Skeletal muscle satellite cell (primary cell): ENCODE measurements at regions not wholly inside any gene's neighbourhood (a gene's known extent, or its start where the extent isn't known, plus 50 kb on each side); places are given as distances from the start of the nearest gene placed in this dataset.
"Not testable (repeated sequence)": the region's sequence is repeated elsewhere in the genome, so short reads cannot be mapped to it uniquely, and the experiment has no call there.

Experiments used
- H3K27me3 ChIP-seq: 2 replicates; pipeline ENCODE4 v1.7.0; 2013; ENCODE audit warnings: low read length; ENCODE audit not compliant: control insufficient read depth, insufficient read depth
- H3K36me3 ChIP-seq: 2 replicates; pipeline ENCODE4 v1.7.0; 2013; ENCODE audit warnings: mild to moderate bottlenecking, control low read depth, low read length; ENCODE audit not compliant: insufficient read depth
- H3K4me1 ChIP-seq: 2 replicates; pipeline ENCODE4 v1.7.0; 2013; ENCODE audit warnings: low read length; ENCODE audit not compliant: control insufficient read depth, insufficient read depth
- H3K4me2 ChIP-seq: 2 replicates; pipeline ENCODE4 v1.7.0; 2013; ENCODE audit warnings: mild to moderate bottlenecking, low read length
- H3K4me3 ChIP-seq: 2 replicates; pipeline ENCODE4 v1.7.0; 2013; ENCODE audit warnings: low read length
- H3K9ac ChIP-seq: 2 replicates; pipeline ENCODE4 v1.7.0; 2013; ENCODE audit warnings: mild to moderate bottlenecking, low read depth, low read length, moderate library complexity
- H3K9me3 ChIP-seq: replicated peaks from 2 replicates; pipeline ENCODE4 v1.7.0; 2013; ENCODE audit warnings: mild to moderate bottlenecking, control low read depth, low read length

DNA sequence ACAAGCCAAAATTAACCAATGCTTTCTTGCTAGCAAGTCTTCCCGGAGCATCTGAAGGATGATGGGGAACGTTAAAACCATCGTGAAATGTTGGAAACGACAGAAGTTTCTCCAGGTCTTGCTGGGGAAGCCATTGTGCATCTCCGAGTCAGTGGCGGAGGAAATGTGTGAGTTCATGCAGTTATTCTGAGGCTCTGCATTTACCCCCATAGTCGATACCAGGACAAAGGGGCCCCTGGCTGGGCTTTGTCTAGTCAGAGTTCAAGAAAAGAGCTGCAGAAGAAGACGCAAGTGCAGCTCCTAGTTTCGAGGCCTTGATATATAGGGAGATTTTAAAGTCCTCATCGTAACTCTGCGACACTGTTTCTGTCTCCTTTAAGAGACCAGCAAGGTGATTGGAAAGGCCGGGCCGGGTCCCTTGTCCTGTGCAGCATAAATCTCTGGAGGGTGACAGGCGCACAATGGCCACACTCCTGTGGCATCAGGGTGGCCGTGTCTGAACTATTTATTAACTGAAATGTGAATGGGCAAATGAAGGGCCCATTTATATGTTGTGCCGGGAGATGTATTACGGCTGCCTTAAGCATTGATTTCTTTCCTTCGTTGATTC, 172.0 kb downstream of the TEX29 start:
- no peak overlapping the region for H3K9ac ChIP-seq

DNA sequence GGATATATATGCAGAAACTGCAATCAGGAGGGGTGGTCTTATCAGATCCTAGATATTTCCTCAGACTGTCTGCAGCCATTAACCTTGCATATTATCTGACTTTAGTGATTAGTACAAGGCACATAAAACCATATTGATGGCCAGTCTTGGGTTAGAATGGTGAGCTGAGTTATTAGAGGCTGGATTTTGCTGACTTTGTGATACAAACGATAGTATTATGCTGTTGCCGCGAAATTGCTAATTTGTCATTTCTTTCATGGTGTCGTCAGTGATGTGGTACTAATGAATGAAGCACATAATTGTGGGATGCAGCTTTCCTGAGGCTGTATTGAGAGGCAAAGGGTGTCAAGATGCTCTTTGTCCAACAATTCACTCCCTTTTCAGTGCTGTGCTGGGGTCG, 172.5 kb downstream of the TEX29 start:
- Histone ChIP-seq H3K9me3 (peaks cover 6% of the 10 kb centered on the region), H3K27me3 (no peaks in the 10 kb centered on the region), H3K36me3 (no peaks in the 10 kb centered on the region), H3K9ac (no peak overlapping the region), H3K4me3 (no peak overlapping the region), H3K4me2 (no peak overlapping the region), H3K4me1 (no peaks in the 10 kb centered on the region)

More for the DNA sequence above, 172.0 kb downstream of the TEX29 start:
- Histone ChIP-seq H3K27me3 (no peaks in the 10 kb centered on the region), H3K4me1 (no peaks in the 10 kb centered on the region), H3K9me3 (peaks cover 10% of the 10 kb centered on the region), H3K4me3 (no peak overlapping the region), H3K36me3 (no peaks in the 10 kb centered on the region), H3K4me2 (no peak overlapping the region)

DNA sequence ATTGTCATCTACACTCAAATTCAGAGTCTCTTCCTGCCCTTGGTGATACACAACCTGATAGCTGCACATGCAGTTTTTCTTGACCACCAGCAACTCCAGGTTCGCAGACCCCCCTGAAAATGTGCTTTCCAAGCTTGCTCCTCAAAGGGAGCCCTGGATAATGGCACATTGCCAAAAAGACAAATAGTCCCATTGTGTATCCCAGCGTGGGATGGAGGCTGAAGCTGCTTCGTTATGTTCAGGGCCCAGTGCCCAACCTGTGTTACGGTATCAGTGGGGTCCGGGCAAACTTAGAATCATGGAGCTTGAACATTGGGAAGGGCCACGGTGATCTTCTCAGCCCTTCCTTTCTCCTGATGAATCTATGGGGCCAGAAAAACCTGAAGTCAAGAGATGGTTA, 173.0 kb downstream of the TEX29 start:
- Histone ChIP-seq H3K4me3 (no peak overlapping the region), H3K4me2 (no peak overlapping the region), H3K36me3 (no peaks in the 10 kb centered on the region), H3K4me1 (no peaks in the 10 kb centered on the region), H3K9ac (no peak overlapping the region), H3K9me3 (peaks cover 6% of the 10 kb centered on the region), H3K27me3 (no peaks in the 10 kb centered on the region)

DNA sequence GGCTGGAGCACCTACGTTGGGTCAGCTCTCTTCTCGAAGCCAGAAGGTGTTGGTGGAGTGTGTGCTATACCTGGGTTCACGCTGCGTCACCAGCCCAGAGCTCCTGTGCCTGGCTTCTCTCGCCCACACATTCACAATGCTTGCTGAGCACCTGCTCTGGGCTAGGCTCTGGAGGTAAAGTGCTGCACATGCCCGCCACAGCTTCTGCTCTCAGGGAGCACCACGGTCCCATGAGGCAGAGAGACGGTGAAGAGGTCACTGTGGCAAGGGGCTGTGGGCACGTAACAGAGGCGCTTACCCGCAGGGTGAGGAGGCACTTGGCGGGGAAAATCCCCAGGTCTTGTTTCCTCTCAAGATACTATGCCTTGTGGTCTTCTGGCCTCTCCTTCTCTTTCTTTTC, 174.2 kb downstream of the TEX29 start:
- no peaks in the 10 kb centered on the region for H3K4me1 ChIP-seq
- no peak overlapping the region for H3K4me3 ChIP-seq
- no peaks in the 10 kb centered on the region for H3K9me3 ChIP-seq
- H3K36me3 ChIP-seq, result no peaks in the 10 kb centered on the region
- H3K9ac ChIP-seq, result no peak overlapping the region
- H3K4me2 ChIP-seq, result no peak overlapping the region
- no peaks in the 10 kb centered on the region for H3K27me3 ChIP-seq

DNA sequence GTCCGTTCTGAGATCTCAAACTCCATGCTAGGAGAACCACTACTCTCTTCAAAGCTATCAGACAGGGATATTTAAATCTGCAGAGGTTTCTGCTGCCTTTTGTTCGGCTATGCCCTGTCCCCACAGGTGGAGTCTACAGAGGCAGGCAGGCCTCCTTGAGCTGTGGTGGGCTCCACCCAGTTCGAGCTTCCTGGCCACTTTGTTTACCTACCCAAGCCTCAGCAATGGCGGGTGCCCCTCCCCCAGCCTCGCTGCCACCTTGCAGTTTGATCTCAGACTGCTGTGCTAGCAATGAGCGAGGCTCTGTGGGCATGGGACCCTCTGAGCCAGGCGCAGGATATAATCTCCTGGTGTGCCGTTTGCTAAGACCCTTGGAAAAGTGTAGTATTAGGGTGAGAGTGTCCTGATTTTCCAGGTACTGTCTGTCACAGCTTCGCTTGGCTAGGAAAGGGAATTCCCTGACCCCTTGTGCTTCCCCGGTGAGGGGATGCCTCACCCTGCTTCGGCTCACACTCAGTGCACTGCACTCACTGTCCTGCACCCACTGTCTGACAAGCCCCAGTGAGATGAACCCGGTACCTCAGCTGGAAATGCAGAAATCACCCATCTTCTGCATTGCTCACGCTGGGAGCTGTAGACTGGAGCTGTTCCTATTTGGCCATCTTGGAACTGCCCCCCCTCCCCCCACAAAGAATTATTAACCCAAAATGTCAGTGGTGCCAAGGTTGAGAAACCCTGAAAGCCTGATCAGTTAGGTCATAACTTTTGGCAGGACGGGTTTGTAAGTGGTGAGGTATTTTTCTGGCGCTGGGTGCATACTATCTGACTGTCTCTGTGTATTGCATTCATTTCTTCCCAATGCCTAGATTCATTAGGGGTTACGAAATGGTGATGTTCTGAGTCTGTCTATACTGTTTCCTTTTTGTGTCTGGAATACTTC, 181.4 kb downstream of the TEX29 start:
- H3K36me3 ChIP-seq, H3K4me2 ChIP-seq, H3K4me3 ChIP-seq, H3K4me1 ChIP-seq, H3K9ac ChIP-seq, H3K27me3 ChIP-seq, H3K9me3 ChIP-seq: not testable (repeated sequence)

DNA sequence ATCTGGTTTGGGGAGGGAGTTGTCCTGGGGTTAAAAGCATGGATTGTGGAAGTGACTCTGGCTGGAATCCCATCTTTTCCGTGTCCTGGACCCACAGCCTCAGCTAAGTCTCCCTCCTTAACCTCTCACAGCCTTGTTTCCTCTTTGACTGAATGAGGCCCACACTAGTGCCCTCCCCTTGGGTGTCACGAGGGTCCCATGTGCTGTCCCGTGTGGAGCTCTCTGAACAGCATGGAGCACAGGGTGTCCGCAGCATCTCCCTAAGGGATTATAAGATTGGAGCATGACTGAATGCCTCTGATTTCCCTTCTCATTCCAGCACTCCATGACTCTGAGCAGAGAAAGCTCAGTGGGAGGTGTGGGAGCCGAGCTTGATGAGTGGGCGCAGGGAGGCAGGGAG, 182.5 kb downstream of the TEX29 start:
- H3K27me3 ChIP-seq, result no peaks in the 10 kb centered on the region
- no peak overlapping the region for H3K4me2 ChIP-seq
- no peaks in the 10 kb centered on the region for H3K9me3 ChIP-seq
- H3K4me1 ChIP-seq, result no peaks in the 10 kb centered on the region
- H3K9ac ChIP-seq, result no peak overlapping the region
- no peaks in the 10 kb centered on the region for H3K36me3 ChIP-seq
- H3K4me3 ChIP-seq, result no peak overlapping the region

DNA sequence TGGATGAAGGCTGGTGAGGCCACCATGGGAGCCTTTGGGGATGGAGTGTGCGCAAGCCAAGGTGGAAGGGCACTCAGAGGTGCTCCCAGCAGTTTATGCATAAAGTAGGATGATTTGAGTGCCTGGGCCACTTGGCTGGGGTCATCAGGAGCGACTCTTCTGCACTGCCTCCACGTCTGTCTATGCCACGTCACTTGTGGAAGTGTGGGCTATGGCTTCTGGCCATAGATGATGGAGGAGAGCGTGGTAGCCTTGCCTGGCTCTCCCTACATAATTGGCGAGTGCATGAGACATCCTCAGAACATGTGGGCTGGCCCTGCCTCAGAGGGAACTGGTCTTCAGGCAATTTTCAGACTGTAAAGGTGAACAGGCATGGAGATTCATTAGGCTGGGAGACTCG, 182.9 kb downstream of the TEX29 start:
- Histone ChIP-seq H3K27me3 (no peaks in the 10 kb centered on the region), H3K4me2 (no peak overlapping the region), H3K9me3 (no peaks in the 10 kb centered on the region), H3K4me3 (no peak overlapping the region), H3K9ac (no peak overlapping the region), H3K36me3 (no peaks in the 10 kb centered on the region), H3K4me1 (no peaks in the 10 kb centered on the region)

DNA sequence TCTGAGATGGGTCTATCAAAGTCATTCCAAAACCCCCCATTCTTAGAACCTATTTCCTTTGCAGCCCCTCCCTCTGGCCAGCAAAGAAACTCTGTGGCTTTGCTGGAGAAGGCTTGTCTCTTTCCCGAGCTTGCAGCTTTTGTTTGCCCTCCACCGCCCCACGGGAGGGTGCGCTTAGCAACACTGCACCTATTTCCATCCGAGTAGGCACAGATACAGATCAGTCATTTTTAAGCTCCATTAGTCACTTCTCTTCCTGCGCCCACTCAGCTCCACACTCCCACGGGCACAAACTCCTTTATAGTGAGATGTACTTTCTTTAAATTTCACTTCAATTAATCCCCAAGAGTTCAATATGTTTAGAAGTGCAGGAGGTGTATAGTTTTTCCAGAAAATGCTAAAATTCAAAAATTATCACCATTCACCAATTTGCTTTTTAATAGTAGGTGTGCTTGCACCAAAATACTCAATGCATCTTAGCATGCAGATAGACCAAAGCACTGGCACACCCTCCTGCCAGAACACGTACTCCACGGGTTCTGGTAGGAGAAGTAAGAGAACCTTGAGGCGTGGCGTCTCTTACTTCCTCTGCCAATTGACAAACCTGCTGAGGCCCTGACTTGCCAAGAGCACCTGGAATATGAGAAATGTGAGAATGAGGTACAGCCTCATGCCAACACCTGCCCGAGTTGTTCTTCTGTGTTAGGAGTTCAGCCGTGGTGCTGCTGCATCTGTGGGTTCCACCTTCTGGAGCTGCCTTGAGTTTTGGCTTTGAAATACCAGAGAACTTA, 183.7 kb downstream of the TEX29 start:
- Histone ChIP-seq H3K4me2 (no peak overlapping the region), H3K9me3 (no peaks in the 10 kb centered on the region), H3K4me3 (no peak overlapping the region), H3K27me3 (no peaks in the 10 kb centered on the region), H3K36me3 (no peaks in the 10 kb centered on the region), H3K4me1 (no peaks in the 10 kb centered on the region), H3K9ac (no peak overlapping the region)

DNA sequence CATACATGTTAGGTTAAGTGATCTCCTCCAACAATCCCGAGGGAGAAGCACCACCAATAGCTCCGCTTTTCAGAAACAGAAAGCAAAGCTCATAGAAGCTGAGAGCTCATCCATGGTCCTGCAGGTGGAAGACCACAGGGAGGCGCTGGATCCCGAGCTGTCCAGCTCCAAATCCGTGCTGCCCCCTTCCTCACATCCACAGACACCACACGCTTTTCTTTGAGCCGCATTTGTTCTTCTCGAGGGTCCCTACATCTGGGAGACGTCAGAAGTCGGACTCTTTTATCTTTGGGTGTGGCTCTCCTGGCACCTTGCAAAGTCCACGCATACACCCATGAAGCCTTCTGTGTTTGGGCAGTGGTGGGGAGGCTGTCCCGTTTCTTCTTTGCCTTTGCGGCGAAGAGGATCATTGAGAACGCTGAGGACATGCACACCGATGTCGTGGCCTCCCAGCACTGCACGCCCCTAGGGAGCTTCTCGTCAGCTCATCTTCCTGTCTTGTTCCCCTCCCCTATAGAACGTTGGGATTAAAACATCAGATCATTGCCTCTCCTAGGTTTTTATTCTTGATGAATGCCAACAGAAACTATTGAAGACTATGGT, 184.8 kb downstream of the TEX29 start:
- no peaks in the 10 kb centered on the region for H3K9me3 ChIP-seq
- H3K27me3 ChIP-seq, result no peaks in the 10 kb centered on the region
- no peak overlapping the region for H3K9ac ChIP-seq
- H3K4me2 ChIP-seq, result no peak overlapping the region
- H3K36me3 ChIP-seq, result no peaks in the 10 kb centered on the region
- H3K4me1 ChIP-seq, result no peaks in the 10 kb centered on the region
- H3K4me3 ChIP-seq, result no peak overlapping the region

DNA sequence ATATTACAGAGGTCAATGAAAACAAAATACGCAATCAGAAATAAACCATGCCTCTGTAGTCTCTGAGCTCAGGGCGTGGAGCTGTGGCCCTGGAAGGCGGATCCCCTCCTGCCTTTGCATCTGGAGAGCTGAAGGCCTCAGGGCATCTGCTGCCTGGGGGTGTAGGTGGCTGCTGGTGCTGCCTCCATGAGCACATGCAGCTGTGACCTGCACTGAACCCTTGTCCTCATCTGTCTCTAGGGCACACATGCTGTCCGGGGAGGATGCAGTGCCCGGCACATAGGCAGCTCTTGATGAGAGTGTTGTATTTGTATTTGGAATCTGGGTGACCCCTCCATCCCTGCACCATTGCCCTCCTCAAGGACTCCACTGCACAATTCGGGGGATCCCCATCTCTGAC, 185.7 kb downstream of the TEX29 start:
- H3K36me3 ChIP-seq, result no peaks in the 10 kb centered on the region
- H3K27me3 ChIP-seq, result no peaks in the 10 kb centered on the region
- no peak overlapping the region for H3K4me3 ChIP-seq
- no peak overlapping the region for H3K4me2 ChIP-seq
- no peak overlapping the region for H3K9ac ChIP-seq
- H3K4me1 ChIP-seq, result no peaks in the 10 kb centered on the region
- H3K9me3 ChIP-seq, result no peaks in the 10 kb centered on the region

DNA sequence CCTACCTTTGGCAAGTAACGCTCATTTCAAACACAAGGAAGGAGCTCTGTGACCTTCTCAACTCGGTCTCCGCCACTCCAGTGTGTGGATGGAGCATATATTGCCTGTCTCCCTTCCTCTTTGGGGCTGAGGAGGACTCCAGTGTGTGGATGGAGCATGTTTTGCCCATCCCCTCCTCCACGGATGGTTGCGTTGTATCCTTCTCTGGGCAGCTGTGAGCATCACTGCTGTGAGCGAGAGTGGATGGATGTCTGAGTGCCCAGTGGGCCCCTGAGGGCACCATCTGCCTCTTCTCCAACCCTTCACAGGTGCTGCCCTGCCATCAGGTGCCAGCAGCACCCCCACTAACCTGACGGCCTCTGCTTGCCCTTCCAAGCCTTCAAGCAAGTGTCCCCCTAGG, 186.2 kb downstream of the TEX29 start:
- H3K9ac ChIP-seq, result no peak overlapping the region
- H3K4me2 ChIP-seq, result no peak overlapping the region
- H3K27me3 ChIP-seq, result no peaks in the 10 kb centered on the region
- no peaks in the 10 kb centered on the region for H3K36me3 ChIP-seq
- no peak overlapping the region for H3K4me3 ChIP-seq
- H3K4me1 ChIP-seq, result no peaks in the 10 kb centered on the region
- H3K9me3 ChIP-seq, result no peaks in the 10 kb centered on the region
